ENCODE measurements at regions not wholly inside any gene's neighbourhood (a gene's known extent, or its start where the extent isn't known, plus 50 kb on each side); places are given as distances from the start of the nearest gene placed in this dataset.

DNA sequence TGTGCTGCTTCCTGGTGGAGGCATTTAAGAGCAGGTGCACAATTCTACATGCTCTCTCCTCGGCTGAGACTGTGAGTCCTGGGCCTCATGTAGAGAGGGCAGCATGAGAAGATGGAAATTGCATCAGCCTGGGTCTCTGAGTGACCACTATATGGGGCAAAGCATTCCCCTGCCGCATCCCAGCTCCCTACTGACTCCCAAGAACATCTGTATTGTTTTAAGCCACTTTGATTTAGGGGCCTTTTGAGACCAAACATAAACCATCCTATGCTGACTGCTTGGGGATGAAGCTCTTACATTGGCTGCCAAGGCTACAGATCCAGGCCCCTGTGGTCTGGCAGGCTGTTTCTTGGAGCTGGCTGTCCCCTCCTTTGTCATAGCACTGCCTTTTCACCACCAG, 101.3 kb upstream of the TBX20 start:
- TF ChIP-seq POLR2AphosphoS5 (IDR thresholded peaks at IDR 0.05; ENCODE audit: low read depth, low read length), result no peak
- TF ChIP-seq, protein P1, sequence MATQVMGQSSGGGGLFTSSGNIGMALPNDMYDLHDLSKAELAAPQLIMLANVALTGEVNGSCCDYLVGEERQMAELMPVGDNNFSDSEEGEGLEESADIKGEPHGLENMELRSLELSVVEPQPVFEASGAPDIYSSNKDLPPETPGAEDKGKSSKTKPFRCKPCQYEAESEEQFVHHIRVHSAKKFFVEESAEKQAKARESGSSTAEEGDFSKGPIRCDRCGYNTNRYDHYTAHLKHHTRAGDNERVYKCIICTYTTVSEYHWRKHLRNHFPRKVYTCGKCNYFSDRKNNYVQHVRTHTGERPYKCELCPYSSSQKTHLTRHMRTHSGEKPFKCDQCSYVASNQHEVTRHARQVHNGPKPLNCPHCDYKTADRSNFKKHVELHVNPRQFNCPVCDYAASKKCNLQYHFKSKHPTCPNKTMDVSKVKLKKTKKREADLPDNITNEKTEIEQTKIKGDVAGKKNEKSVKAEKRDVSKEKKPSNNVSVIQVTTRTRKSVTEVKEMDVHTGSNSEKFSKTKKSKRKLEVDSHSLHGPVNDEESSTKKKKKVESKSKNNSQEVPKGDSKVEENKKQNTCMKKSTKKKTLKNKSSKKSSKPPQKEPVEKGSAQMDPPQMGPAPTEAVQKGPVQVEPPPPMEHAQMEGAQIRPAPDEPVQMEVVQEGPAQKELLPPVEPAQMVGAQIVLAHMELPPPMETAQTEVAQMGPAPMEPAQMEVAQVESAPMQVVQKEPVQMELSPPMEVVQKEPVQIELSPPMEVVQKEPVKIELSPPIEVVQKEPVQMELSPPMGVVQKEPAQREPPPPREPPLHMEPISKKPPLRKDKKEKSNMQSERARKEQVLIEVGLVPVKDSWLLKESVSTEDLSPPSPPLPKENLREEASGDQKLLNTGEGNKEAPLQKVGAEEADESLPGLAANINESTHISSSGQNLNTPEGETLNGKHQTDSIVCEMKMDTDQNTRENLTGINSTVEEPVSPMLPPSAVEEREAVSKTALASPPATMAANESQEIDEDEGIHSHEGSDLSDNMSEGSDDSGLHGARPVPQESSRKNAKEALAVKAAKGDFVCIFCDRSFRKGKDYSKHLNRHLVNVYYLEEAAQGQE (IDR thresholded peaks at IDR 0.05; ENCODE audit: insufficient read depth in 1 of 2, low read depth in 2 of 2, low read length in 2 of 2), result no peak
